SK-N-MC (cell line): ENCODE measurements at regions not wholly inside any gene's neighbourhood (a gene's known extent, or its start where the extent isn't known, plus 50 kb on each side); places are given as distances from the start of the nearest gene placed in this dataset.

ENCODE experiments used
- EZH2 ChIP-seq: fragments of 200-600 bp; sonication (generic); IDR thresholded peaks from one replicate; pipeline ENCODE4 v1.6.1; 2017; ENCODE audit warnings: antibody characterized with exemption
- FOXP2 ChIP-seq: optimal IDR thresholded peaks from 2 replicates; pipeline ENCODE3; 2011; ENCODE audit warnings: mild to moderate bottlenecking, moderate library complexity; ENCODE audit not compliant: insufficient read depth; ENCODE audit errors: extremely low read length, control extremely low read depth
- POLR2AphosphoS5 ChIP-seq: IDR thresholded peaks from 2 replicates; pipeline ENCODE4 v1.6.1; 2012; ENCODE audit warnings: mild to moderate bottlenecking, low read depth, low read length, borderline replicate concordance

- TF ChIP-seq FOXP2 (no peak), EZH2 (peak; percentile 45), POLR2AphosphoS5 (no peak)
Measured at GRCh38 chr11:129737831-129738230, 77.8 kb upstream of the TMEM45B start.
